ENCODE measurements at regions not wholly inside any gene's neighbourhood (a gene's known extent, or its start where the extent isn't known, plus 50 kb on each side); places are given as distances from the start of the nearest gene placed in this dataset.
"Not testable (repeated sequence)": the region's sequence is repeated elsewhere in the genome, so short reads cannot be mapped to it uniquely, and the experiment has no call there.

DNA sequence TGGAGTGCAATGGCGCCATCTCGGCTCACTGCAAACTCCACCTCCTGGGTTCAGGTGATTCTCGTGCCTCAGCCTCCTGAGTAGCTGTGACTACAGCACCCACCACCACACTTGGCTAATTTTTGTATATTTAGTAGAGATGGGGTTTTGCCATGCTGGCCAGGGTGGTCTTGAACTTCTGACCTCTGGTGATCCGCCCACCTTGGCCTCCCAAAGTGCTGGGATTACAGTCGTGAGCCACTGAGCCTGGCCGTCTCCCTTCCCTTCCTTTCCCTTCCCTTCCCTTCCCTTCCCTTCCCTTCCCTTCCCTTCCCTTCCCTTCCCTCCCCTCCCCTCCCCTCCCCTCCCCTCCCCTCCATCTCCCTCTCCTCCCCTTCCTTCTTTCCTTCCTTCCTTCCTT is 248.9 kb downstream of the NPIPA7 start:
- not testable (repeated sequence) for H3K36me3 ChIP-seq (ENCODE audit: low read length); H3K4me2 ChIP-seq (ENCODE audit: low read depth, low read length, poor library complexity, severe bottlenecking); H3K9me3 ChIP-seq (ENCODE audit: insufficient read depth, low read length); H4K20me1 ChIP-seq (ENCODE audit: low read depth, low read length); H3K27me3 ChIP-seq (ENCODE audit: low read length); H3K9ac ChIP-seq (ENCODE audit: low read length); H3K27ac ChIP-seq (ENCODE audit: low read depth, low read length); H3K4me3 ChIP-seq (ENCODE audit: insufficient read depth, low read length, poor library complexity, severe bottlenecking); H3K9me2 ChIP-seq (replicated peaks; ENCODE audit: insufficient read depth, low read length); H2AFZ ChIP-seq (ENCODE audit: low read depth, low read length, severe bottlenecking); H3F3A ChIP-seq (ENCODE audit: insufficient read depth); H3K79me2 ChIP-seq (ENCODE audit: insufficient read depth, low read length)

DNA sequence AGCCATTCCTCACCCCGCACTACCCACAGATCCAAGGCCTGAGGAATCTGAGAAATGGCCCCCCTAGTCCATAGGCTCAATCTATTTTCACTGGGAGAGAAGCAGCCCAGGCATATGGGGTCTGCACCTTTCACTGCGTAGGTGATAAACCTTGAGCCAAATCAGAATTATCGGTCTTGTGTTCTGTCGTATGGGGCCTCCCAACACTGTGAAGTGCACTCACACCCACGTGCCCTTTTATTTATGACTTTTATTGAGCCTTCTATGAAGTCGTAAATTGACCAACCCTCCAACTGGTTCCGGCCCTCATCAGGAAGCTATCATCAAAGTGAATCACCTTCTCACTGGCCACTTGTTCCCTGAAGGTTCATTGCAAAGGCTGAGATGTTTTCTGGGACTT is 259.3 kb downstream of the NPIPA7 start:
- H3K27me3 ChIP-seq (ENCODE audit: low read length); H4K20me1 ChIP-seq (ENCODE audit: low read depth, low read length); H3K4me2 ChIP-seq (ENCODE audit: low read depth, low read length, poor library complexity, severe bottlenecking); H3K79me2 ChIP-seq (ENCODE audit: insufficient read depth, low read length); H2AFZ ChIP-seq (ENCODE audit: low read depth, low read length, severe bottlenecking); H3K9me3 ChIP-seq (ENCODE audit: insufficient read depth, low read length); H3K9ac ChIP-seq (ENCODE audit: low read length); H3K27ac ChIP-seq (ENCODE audit: low read depth, low read length); H3K9me2 ChIP-seq (replicated peaks; ENCODE audit: insufficient read depth, low read length); H3F3A ChIP-seq (ENCODE audit: insufficient read depth); H3K36me3 ChIP-seq (ENCODE audit: low read length); H3K4me3 ChIP-seq (ENCODE audit: insufficient read depth, low read length, poor library complexity, severe bottlenecking): not testable (repeated sequence)

DNA sequence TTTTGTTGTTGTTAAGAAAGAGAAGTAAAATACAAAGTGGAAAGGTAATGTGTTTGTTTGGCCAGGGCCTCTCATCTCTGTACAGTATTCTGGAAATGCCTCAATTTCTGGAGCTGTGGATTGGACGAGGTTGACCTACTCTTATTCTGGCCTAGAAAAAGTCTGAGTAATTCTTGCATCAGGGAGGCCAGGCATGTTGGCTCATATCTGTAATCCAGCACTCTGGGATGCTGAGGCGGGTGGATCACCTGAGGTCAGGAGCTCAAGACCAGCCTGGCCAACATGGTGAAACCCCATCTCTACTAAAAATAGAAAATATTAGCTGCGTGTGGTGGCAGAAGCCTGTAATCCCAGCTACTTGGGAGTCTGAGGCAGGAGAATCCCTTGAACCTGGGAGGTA is 259.8 kb downstream of the NPIPA7 start:
- H3K4me2 ChIP-seq (ENCODE audit: low read depth, low read length, poor library complexity, severe bottlenecking); H3K4me3 ChIP-seq (ENCODE audit: insufficient read depth, low read length, poor library complexity, severe bottlenecking); H3K27ac ChIP-seq (ENCODE audit: low read depth, low read length); H3K9me2 ChIP-seq (replicated peaks; ENCODE audit: insufficient read depth, low read length); H3K36me3 ChIP-seq (ENCODE audit: low read length); H3F3A ChIP-seq (ENCODE audit: insufficient read depth); H2AFZ ChIP-seq (ENCODE audit: low read depth, low read length, severe bottlenecking); H3K79me2 ChIP-seq (ENCODE audit: insufficient read depth, low read length); H3K9ac ChIP-seq (ENCODE audit: low read length); H3K9me3 ChIP-seq (ENCODE audit: insufficient read depth, low read length); H4K20me1 ChIP-seq (ENCODE audit: low read depth, low read length); H3K27me3 ChIP-seq (ENCODE audit: low read length): not testable (repeated sequence)

DNA sequence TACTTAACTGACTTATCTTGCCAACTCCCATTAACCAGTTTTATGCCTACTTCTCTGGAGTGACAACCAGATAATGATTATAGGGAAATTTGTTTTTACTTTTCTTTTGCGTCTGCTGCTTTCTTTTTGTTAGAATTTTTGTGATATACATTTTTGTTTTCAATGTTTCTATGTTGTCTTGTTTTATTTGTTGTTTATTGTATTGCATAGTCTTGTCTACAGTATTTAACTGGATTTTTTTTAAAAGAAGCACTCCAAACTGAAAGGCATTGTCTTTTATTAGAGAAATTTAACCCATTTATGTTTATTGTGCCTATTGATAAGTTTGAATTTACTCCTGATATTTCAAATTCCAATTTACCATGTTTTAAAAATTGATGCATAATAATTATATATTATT is 264.9 kb downstream of the NPIPA7 start:
- H3K4me3 ChIP-seq (ENCODE audit: insufficient read depth, low read length, poor library complexity, severe bottlenecking); H3K27ac ChIP-seq (ENCODE audit: low read depth, low read length); H3K9me2 ChIP-seq (replicated peaks; ENCODE audit: insufficient read depth, low read length); H3K36me3 ChIP-seq (ENCODE audit: low read length); H3K4me2 ChIP-seq (ENCODE audit: low read depth, low read length, poor library complexity, severe bottlenecking); H3K9me3 ChIP-seq (ENCODE audit: insufficient read depth, low read length); H3K79me2 ChIP-seq (ENCODE audit: insufficient read depth, low read length); H3K9ac ChIP-seq (ENCODE audit: low read length); H4K20me1 ChIP-seq (ENCODE audit: low read depth, low read length); H2AFZ ChIP-seq (ENCODE audit: low read depth, low read length, severe bottlenecking); H3K27me3 ChIP-seq (ENCODE audit: low read length); H3F3A ChIP-seq (ENCODE audit: insufficient read depth): not testable (repeated sequence)

DNA sequence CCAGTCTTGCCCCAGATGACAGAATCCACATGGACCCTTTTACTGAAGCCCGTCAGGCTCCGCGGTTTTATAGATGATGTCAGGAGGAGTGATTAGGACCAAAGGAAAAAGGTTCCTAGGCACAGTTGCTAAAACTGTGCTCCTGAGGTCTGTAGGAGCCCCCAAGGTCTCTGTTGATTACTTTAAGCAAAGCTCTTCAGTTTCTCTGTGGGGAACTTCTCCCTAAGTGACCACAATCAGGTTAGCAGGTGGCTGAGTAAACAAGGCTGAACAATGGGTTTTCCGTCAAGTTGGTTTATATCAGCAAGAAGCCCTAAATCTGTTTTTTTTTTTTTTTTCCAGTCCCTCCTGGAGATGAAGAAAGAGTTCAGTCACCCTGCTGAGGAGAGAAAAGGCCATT is 269.1 kb downstream of the NPIPA7 start:
- not testable (repeated sequence) for H3K9me2 ChIP-seq (replicated peaks; ENCODE audit: insufficient read depth, low read length); H2AFZ ChIP-seq (ENCODE audit: low read depth, low read length, severe bottlenecking); H3K27ac ChIP-seq (ENCODE audit: low read depth, low read length); H3K4me3 ChIP-seq (ENCODE audit: insufficient read depth, low read length, poor library complexity, severe bottlenecking); H3K9me3 ChIP-seq (ENCODE audit: insufficient read depth, low read length); H3K27me3 ChIP-seq (ENCODE audit: low read length); H3K4me2 ChIP-seq (ENCODE audit: low read depth, low read length, poor library complexity, severe bottlenecking); H3F3A ChIP-seq (ENCODE audit: insufficient read depth); H3K9ac ChIP-seq (ENCODE audit: low read length); H3K79me2 ChIP-seq (ENCODE audit: insufficient read depth, low read length); H4K20me1 ChIP-seq (ENCODE audit: low read depth, low read length); H3K36me3 ChIP-seq (ENCODE audit: low read length)

DNA sequence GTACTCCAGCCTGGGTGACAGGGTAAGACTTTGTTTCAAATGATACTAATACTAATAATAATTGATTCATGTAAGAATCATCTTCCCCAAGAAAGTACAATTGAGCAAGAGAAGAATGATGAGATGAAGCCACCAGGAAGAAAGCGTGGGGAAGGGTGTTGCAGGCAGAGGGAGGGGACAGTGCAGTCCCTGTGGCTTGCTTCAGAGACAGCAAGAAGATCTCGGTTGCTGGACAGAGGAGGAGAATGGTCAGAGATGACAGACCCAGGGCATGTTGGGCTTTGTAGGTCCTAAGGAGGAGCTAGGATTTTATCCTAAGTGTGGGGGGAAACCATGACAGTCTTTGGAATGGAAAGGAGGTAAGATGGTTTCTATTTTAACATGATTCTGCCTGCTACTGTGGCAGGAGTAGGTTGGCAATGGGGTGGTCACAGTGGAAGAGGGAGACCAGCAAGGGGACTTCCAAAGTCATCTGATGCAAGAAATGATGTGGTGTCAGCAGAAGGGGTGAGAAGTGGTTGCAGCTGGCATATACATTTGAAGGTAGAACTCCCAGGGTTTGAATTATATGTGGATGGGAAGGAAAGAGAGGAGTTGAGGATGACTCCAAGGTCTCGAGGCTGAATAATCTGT is 293.4 kb downstream of the NPIPA7 start:
- not testable (repeated sequence) for H3K4me3 ChIP-seq (ENCODE audit: insufficient read depth, low read length, poor library complexity, severe bottlenecking); H3F3A ChIP-seq (ENCODE audit: insufficient read depth); H3K9me3 ChIP-seq (ENCODE audit: insufficient read depth, low read length); H3K27ac ChIP-seq (ENCODE audit: low read depth, low read length); H3K9ac ChIP-seq (ENCODE audit: low read length); H3K27me3 ChIP-seq (ENCODE audit: low read length); H3K4me2 ChIP-seq (ENCODE audit: low read depth, low read length, poor library complexity, severe bottlenecking); H3K9me2 ChIP-seq (replicated peaks; ENCODE audit: insufficient read depth, low read length); H2AFZ ChIP-seq (ENCODE audit: low read depth, low read length, severe bottlenecking); H3K79me2 ChIP-seq (ENCODE audit: insufficient read depth, low read length); H3K36me3 ChIP-seq (ENCODE audit: low read length); H4K20me1 ChIP-seq (ENCODE audit: low read depth, low read length)

DNA sequence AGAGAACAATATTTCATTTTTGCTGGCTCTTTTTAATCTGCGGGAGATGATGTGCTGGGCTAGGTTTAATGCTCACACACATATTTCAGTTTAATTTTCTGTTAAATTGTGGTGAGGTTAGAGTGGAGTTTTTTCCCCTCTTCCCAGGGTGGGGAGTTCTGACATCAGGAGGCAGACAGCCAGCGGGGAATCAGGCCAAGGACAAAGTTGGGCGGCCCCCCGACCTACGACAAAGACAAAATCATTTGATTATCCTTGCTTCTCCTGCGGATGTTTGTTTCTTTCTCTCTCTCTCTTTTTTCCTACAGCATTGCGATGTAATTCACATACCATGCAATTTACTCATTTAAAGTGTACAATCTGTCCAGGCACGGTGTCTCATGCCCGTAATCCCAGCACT is 295.9 kb downstream of the NPIPA7 start:
- H2AFZ ChIP-seq (ENCODE audit: low read depth, low read length, severe bottlenecking); H3K9me2 ChIP-seq (replicated peaks; ENCODE audit: insufficient read depth, low read length); H3K9ac ChIP-seq (ENCODE audit: low read length); H3K4me2 ChIP-seq (ENCODE audit: low read depth, low read length, poor library complexity, severe bottlenecking); H3K9me3 ChIP-seq (ENCODE audit: insufficient read depth, low read length); H3F3A ChIP-seq (ENCODE audit: insufficient read depth); H3K4me3 ChIP-seq (ENCODE audit: insufficient read depth, low read length, poor library complexity, severe bottlenecking); H3K27me3 ChIP-seq (ENCODE audit: low read length); H3K36me3 ChIP-seq (ENCODE audit: low read length); H3K27ac ChIP-seq (ENCODE audit: low read depth, low read length); H3K79me2 ChIP-seq (ENCODE audit: insufficient read depth, low read length); H4K20me1 ChIP-seq (ENCODE audit: low read depth, low read length): not testable (repeated sequence)

DNA sequence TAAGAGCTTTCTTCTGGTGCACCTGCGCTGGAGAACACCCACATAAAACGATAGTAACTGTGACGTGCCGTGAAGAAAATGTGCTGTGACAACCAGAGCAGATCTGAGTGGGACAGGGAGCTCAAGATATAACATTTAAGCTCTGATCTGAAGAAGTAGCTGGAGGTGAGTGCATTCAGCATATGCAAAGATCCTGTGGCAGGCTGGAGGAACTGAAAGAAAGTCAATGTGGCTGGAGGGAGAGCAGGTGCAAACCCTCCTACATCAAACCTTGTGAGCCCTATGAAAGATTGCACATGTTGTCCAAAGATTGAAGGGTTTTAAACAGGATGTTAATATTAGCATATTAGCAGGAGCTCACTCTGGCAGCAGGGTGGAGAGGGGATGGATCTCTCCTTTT is 342.9 kb downstream of the NPIPA7 start:
- H3K79me2 ChIP-seq (ENCODE audit: insufficient read depth, low read length); H3K27me3 ChIP-seq (ENCODE audit: low read length); H3K9ac ChIP-seq (ENCODE audit: low read length): not testable (repeated sequence)

More for the DNA sequence above, 342.9 kb downstream of the NPIPA7 start:
- H3K4me3 ChIP-seq (ENCODE audit: insufficient read depth, low read length, poor library complexity, severe bottlenecking); H3K9me2 ChIP-seq (replicated peaks; ENCODE audit: insufficient read depth, low read length); H3F3A ChIP-seq (ENCODE audit: insufficient read depth); H4K20me1 ChIP-seq (ENCODE audit: low read depth, low read length); H3K36me3 ChIP-seq (ENCODE audit: low read length); H3K4me2 ChIP-seq (ENCODE audit: low read depth, low read length, poor library complexity, severe bottlenecking); H3K27ac ChIP-seq (ENCODE audit: low read depth, low read length); H2AFZ ChIP-seq (ENCODE audit: low read depth, low read length, severe bottlenecking); H3K9me3 ChIP-seq (ENCODE audit: insufficient read depth, low read length): not testable (repeated sequence)

All from SU-DHL-6 (cell line).